GM19395 (cell line): ENCODE measurements at regions not wholly inside any gene's neighbourhood (a gene's known extent, or its start where the extent isn't known, plus 50 kb on each side); places are given as distances from the start of the nearest gene placed in this dataset.
A peak's percentile ranks its signal among the peaks of the same experiment; 100 is the strongest.
"Not testable (repeated sequence)": the region's sequence is repeated elsewhere in the genome, so short reads cannot be mapped to it uniquely, and the experiment has no call there.

ENCODE experiments used
- ATAC-seq: cut with Tn5 transposase; IDR thresholded peaks from one replicate; pipeline ENCODE4 v1.9.1; 2021; ENCODE audit warnings: mild to moderate bottlenecking, moderate library complexity; ENCODE audit not compliant: unreplicated experiment

DNA sequence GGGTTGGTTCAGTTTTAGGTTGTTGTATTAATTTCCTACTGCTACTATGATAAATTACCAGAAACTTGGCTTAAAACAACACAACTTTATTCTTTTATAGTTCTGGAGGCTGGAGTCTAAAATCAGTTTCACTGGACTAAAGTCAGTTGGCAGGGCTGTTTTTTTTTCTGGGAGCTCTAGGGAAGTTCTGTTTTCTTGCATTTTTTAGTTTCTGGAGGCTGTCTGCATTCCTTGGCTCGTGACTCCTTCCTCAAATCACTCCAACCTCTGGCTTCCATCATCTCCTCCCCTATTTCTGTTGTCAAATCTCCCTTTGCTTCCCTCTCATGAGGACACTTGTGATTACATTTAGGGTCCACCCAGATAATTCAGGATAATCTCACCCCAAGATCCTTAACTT is 51.3 kb upstream of the SUB1 start:
- ATAC-seq = no peak

DNA sequence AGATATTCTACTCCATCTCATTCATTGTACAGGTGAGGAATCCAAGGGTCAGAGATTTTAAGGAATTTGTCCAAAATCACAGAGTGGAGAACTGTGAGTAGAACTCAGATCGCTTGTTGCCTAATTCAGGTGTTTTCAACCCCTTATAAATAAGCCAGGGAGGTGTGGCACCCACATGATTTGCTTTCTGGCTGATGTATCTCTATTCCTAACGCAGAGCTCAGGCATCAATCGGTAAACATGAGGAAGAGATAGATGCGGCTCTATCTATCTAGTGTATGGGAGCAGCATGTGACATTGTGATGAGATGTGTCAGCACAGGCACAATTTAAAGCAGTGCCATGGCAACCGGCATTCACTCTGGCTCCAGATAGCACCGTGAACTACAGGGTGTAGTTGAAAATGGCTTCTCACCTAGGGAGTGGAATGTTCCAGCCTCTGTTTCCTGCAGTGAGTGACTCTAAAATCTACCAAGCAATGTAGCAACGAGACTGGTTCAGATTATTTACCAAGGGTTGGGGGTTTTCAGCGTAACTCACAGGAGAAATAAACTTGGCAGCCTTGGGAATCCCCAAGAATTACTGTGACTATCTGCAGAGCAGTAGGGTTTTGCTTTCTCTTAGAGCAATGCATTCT is 53.4 kb upstream of the SUB1 start:
- ATAC-seq = peak; percentile 70

DNA sequence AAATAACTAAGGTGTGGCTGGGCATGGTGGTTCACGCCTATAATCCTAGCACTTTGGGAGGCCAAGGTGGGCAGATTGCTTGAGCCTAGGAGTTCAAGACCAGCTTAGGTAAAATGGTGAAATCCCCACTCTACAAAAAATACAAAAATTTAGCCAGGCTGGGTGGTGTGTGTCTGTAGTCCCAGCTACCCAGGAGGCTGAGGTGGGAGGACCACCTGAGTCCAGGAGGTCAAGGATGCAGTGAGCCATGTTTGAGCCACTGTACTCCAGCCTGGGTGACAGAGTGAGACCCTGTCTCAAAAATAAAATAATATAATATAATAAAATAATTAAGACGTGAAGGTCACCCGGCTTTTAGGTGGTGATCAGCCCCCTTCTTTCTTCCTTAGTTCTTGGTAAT is 58.0 kb upstream of the SUB1 start:
- not testable (repeated sequence) for ATAC-seq

DNA sequence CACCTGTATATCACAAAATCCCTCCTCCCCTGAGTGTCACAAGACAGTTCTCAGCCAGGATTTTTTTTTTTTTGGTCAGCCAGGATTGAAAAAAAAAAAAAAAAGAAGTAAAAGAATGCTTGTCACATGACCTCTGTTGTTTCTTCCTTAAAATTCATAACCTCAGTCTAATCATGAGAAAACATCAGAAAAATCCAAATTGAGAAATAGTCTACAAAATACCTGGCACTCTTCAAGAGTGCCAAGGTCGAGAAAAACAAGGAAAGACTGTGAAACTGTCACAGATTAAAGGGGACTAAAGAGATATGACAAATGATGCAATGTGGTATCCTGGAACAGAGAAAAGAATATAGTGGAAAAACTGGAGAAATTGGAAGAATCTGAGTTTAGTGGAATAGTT is 58.5 kb upstream of the SUB1 start:
- no peak for ATAC-seq

DNA sequence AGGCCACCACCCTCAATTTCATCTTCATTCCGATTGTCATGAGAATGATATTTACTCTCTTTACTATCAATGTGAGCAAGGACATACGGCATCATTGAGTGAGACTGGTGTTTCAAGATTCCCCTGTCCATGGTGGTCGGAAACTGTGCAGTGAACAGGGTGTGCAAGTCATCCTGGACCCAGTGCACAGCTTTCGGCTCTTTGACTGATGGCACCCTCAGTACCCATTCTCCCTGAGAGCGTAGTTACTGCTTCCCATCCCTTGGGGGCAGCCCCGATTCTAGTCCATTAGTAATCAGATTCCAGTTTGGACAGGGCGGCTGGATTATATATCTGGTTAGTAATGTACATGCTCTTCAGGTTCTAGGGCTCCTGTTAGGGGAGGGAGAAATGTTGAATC is 61.7 kb upstream of the SUB1 start:
- no peak for ATAC-seq

DNA sequence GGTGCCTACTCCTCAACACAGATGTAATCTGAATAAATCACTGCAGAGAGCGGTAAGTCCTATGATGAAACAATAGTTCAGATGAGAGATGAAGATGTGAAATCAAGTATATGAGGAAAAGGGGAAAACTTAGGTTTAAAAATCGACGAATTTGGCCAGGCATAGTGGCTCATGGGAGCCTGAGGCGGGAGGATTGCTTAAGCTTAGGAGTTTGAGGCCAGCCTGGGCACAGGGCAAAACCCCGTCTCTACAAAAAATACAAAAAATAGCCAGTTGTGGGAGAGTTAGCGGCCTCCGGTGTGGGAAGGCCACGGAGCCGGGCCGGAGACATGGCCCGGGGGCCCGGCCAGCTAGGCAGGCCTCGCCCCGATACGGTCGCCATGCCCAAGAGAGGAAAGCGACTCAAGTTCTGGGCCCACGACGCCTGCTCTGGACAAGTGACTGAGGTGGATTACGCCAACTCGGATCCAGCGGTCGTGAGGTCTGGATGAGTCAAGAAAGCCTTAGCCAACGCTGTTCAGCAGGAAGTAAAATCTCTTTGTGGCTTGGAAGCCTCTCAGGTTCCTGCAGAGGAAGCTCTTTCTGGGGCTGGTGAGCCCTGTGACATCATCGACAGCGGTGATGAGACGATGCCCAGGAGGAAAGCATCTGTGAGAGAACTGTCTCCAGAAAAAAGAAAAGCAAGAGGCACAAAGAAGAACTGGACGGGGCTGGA is 62.8 kb upstream of the SUB1 start:
- no peak for ATAC-seq

DNA sequence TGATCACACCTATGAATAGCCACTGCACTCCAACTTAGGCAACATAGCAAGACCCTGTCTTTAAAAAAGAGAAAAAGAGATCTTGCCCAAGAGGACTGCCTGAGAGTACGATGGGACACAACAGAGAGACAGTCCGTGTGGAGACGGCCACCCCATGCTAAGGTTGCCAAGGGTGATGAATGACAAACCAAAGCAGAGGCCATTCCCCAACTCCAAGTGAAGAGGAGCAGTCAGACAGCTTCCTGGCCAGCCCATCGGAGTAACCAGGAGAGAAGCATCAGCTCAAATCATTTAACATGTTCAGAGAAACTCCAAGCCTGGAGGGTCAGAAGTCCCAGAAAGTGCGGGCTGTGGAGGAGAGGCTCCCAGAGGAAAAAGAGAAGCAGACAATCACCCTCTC is 63.9 kb upstream of the SUB1 start:
- ATAC-seq = no peak

DNA sequence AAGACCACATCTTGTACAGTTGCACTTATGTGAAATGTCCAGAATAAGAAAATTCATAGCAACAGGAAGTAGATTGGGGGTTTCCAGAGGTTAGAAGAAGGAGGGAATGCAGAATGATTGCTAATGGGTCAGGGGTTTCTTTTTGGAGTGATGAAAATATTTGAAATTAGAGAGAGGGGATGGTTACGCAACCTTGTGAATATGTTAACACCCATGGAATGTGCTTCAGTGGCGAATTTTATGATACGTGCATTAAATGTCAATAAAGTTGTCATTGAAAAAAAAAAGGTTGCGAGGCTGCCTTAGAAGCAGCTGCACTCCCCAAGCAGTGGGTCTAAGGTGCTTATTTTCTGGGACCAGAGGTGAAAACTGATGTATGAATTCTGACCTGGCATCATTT is 64.4 kb upstream of the SUB1 start:
- ATAC-seq = no peak

DNA sequence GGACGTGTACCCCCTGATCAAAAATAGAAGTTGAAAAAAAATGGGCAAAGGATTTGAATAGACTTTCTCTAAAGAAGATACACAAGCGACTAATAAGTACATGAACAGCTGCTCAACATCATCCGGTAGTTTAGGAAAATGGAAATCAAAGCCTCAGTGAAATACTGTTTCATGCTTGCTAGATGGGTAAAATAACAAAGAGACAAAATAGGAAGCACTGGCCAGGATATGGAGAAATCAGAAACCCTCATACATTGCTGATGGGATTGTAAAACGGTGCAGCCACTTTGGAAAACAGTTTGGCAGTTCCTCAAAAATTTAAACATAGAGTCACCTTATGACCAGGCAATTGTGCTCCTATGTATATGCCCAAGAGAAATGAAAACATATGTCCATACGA is 65.0 kb upstream of the SUB1 start:
- ATAC-seq = no peak

DNA sequence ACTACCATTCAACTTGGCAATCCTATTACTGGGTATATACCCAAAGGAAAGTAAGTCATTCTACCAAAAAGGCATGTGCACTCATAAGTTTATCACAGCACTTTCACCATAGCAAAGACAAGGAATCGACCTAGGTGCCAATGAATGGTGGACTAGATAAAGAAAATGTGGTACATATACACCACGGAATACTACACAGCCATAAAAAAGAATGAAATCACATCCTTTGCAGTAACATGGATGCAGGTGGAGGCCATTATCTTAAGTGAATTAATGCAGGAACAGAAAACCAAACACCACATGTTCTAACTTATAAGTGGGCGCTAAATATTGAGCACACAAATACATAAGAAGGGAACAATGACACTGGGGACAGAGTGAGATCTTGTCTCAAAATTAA is 65.8 kb upstream of the SUB1 start:
- no peak for ATAC-seq

DNA sequence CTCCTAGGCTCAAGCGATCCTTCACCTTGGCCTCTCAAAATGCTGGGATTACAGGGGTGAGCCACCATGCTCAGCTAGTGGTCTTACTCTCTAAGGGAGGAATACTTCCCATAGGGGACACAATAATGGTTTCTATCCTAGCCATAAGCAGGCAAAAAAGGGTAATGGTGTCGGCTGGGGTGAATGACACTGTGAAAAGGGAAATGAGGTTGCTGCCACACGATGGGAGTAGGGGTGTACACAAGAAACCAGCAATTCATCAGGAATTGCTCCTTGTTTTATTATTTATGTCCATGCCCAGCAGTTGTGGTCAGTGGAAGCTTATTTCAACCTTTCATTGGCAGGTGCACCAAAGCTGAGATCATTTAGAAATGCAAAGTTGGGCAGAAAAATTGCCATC is 70.3 kb upstream of the ZFR start:
- no peak for ATAC-seq

DNA sequence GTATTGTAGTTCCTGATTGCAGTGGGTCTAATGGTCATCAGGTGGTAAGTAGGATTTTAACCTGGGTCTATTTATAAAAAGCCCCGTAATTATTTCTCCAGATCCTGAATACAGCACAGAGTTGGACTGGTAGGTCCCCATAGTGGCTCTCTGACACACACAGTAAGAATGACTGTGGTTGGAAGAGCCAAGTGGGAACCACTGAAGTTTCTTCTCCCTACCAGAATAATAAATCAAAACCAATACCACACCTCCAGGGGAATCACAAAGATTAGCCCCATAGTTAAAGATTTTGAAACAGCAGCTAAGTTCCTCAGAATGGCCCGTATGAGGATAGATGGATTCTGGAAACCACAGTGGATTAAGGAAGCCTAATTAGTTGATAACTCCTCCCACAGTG is 68.4 kb upstream of the ZFR start:
- no peak for ATAC-seq

DNA sequence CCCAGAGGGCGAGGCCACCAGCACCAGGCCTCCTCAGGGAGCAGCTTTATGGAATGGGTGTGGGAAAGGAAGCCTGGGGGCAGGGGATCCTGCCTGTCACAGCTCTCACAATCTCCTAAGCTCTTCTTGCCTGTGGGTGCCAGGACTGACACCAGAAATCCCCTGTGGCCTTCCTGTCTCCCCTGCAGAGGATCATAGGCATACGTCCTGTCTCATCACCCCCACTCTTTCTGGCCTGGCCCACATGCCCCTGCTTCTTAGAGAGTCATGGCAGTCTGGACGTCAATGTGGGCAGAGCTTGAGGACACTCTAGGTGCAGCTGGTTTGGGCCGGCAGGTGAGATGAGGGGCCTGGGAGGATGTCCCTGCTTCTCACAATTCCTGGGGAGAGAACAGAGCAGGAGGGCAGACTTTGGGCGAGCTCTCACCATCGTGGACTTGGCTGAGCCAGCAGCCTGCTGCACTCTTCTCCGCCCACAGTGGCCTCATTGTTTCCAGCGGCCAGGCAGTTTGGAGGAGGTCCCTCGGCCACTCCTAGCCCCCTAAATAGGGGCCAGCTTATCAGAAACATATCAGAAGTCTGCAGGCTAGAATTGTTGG is 67.3 kb upstream of the ZFR start:
- no peak for ATAC-seq

DNA sequence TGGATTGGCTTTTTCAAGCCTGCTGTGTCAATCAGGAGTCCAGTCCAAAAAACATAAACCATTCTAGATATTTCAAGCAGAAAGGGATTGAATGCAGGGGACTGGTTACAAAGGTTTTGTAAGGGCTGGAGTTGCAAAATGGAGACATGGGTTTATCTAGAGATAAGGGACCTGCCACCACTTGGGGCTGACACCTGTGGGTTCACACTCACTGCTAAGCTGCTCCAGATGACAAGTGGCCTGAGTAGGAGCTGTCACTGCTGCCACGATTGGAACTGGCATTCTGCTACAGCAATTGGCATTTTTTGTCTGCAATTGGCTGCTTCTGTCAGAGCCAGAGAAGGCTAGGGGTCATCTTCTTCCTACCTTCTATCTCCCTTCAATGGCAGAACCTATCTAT is 66.3 kb upstream of the ZFR start:
- ATAC-seq = no peak

DNA sequence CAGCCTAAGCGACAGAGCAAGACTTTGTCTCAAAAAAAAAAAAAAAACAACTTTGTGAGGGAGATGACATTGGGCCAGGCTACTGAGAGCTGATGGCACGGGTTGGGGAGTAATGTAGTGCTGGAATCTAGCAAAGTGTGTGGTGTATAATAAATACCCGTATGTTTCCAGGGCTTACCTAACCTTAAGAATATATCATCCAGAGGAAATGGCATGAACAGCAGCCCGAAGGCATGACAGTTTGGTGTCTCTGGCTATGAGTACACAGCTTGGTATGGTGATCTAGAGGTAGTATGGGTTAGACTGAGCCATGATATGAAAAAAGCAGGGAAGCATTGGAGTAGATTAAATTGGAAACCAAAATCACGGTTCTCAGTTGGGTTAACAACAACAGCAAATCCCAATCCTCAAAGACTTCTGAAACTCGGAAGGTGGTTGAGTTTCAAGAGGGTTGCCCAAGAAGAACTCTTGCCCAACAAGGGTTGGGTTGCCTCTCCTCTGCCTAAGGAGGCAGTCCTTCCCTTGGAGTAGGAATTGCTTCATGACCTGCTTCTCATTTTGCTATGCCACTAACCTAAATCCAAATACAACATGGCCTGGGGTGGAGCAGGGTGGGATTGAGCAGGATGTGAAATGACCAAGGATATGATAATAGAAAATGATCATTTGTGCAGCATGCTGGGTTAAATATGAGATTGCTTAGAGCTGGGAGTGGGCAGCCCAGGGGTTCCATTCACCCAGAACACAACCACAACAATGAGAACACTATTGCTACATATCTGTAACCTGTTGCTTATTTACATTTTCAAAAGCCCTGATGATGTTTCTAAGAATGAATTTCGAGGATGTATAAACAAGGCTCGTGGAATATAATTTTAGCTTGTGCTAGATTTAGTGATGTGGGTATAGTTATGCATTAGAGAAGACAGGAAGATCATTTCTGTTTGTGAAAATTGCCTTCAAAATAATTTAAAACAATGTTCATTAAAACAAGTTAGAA is 64.6 kb upstream of the ZFR start:
- ATAC-seq = no peak

DNA sequence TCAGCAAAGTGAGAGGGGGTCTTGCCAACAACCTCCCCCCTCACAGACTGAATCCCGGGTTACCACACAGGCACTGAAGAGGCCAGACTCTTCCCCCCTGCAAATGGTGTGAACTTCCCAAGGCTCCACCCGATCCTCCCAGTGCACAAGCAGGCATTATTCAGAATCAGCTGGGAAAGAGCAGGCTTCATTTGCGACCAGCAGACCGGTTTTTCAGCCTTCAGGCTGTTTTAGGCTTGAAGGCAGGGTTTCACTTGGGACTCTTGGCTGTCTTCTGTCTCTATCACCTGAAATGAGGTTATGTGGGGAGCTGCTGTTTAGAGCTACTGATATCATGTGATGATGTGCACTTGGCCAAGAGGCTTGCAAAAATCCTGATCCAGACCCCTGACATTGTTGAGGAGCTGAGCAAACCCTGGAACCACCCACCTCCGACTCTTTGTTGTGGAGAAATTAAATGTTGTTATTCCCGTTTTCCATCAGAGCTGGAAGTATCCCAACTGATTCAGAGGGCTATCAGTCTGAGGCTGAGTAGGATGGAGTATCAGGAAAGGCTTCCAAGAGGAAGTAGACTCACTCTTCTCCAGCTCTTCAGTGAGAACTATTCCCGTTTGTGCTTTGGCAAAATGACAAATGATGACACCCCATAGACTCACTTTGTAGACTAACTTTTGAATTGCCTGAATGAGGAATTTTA is 63.3 kb upstream of the ZFR start:
- no peak for ATAC-seq

DNA sequence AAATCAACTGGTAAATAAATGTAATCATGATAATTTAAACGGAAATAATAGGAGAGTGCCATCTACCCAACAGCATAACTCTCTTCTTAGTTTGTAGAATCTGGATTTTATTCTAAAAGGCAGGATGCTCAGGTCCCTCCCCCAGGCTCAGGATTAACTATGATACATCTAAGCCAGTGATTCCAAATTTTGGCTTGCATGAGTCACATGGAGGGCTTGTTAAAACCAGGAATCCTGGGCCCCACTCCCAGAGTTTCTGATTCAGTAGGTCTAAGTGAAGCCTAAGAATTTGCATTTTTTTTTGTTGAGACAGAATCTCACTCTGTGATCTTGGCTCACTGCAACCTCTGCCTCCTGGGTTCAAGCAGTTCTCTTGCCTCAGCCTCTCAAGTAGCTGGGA is 62.3 kb upstream of the ZFR start:
- no peak for ATAC-seq

DNA sequence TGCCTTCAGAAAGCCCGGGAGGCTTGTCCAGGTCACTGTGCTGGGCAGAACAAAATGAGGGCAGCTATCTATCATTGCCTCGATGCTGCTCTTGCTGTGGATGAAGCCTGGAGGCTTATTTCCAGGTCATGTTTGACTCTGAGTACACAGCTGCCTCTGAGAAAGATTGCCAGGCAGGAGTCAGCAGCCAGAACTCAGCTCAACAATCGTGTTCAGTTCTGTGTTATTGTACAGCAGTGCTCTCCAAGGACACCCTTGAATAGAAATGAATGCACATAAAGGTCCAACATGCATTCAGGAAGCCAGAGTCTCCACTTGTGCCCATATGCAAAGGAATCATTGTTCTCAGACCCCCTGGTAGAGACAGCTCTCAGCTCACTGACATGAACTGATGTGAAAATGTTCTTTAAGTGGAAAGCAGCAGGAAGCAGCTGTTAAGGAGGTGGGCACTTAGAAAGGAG is 61.7 kb upstream of the ZFR start:
- no peak for ATAC-seq

DNA sequence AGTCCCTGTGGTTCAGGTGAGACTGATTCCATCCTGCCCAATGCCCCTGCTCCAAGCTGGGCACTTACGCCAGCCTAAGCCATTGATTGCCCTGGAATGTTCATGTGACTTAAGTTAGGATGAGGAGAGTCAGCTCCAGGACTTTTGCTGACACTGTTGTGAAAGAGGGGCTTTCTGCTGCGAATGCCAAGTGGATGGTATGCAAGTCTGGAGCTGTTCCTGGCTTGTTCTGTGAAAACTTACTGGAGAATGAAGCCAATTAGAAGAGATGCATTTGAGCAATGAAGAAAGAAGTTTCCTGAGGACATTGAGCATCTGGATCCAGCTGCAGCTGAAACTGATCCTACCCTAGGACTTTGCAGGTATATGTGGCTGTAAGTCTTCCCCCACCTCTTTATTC is 61.2 kb upstream of the ZFR start:
- no peak for ATAC-seq

DNA sequence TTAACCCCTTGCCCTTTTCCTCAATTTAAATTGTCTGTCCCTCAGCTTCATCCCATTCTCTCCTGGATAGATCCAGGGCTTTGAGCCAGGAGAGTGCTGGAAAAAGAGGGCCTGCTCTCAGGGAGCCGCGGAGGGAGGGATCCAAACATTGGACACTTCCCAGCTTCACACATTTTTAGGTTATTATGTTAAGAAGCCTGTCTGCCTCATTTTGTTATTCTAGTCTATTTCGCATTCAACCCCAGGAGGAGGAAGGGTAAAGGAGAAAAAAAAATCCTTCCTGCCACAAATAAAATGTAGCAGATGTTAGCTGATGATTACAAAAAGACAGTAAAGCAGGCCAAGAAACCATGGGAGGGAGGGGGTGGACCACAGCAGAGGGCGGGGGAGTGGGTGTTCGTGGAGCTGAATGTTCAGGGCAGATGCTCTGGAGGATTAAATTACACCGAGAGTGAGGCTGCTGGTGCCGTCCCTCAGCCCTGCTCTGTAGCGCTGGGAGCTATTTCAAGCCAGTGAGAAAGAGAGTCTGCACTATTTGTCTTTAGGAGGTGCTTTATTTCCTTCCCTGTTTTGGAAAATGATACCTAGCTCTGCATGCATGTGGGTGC is 60.6 kb upstream of the ZFR start:
- no peak for ATAC-seq
